NCI-H146 (cell line): ENCODE measurements at regions not wholly inside any gene's neighbourhood (a gene's known extent, or its start where the extent isn't known, plus 50 kb on each side); places are given as distances from the start of the nearest gene placed in this dataset.

ENCODE experiments used
- DNase-seq: peaks from one replicate; lab custom pipeline; 2025; lab: John Stamatoyannopoulos, UW

DNA sequence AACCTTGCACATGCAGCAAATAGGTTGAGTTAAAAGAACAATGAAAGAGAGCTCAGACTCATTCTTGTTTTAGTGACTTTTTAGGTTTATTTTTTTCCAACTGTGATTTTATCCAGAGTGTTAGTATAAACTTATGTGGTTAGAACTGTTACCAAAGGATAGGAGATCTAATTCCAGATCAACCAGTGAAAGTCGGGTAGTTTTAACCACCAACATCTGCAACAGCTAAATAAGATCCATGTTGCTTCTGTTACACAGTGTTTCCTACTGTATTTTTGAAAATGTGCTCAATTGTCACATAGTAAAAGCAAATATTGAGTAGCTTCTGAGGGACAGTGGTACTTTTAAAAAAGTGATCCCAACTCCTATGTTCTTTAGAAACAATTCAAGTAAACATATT lies 53.9 kb upstream of the ARGLU1 start:
- DNase-seq, result no peak

DNA sequence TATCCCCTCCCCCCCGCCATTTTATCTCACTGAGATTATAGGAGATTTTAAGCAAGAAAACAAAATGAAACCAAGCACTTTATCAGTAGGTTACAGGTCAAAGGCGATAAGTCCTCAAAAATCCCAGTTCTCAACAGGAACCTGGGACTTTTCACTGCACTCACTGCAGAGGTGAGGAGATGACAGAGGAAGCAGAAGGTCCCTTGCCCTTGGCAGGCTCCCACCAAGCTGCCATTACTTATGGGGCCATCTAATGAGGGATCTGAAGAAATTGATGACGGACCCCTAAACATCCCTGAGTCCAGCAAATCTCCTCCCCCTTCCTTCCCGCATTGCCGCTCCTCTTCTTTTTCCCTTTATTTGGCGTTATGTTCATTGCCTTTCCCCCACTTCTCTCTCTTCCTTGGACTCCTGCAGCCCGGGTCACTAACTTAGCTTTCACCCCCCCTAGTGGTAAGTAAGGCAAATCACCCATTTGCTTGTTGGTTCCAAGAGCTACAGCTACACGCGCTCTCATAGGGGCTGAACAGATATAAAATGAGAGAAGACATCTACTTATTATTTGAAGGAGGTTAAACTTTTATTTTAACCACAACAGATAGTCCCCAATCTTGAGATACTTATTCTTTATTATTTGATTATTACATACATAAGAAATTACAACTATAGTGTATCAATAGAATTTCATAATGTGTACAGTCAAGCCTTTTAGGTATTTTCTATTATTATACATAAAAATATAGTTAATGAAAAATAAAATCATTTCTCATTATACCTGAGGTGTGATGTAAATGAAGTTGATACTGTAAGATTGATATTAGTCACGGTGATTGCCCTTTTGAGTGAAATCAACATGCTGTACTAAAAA lies 52.0 kb upstream of the ARGLU1 start:
- DNase-seq, result peak; percentile 60
